IMR-90 (cell line): ENCODE measurements at regions not wholly inside any gene's neighbourhood (a gene's known extent, or its start where the extent isn't known, plus 50 kb on each side); places are given as distances from the start of the nearest gene placed in this dataset.

ENCODE experiments used
- ATAC-seq: fragments of 200-7000 bp; cut with Tn5 transposase; 2 replicates; pipeline ENCODE4 v1.9.1; 2020; ENCODE audit warnings: low read depth, mild to moderate bottlenecking, moderate library complexity
- BruUV-seq: library from RNA; stranded (reverse); fragments of 400-500 nt; replicated peaks from 2 replicates; lab custom pipeline; 2021; lab: Mats Ljungman, UMichigan
- CTCF ChIA-PET: fragments of 300-600 bp; formaldehyde crosslinking; extraction: SDS; loops from one replicate; lab custom pipeline; 2021; ENCODE audit warnings: antibody characterized with exemption; lab: Yijun Ruan, JAX
- POLR2A ChIA-PET: fragments of 300-600 bp; sonication (Branson Sonifier 250); formaldehyde crosslinking; loops from one replicate; lab custom pipeline; 2022; ENCODE audit warnings: antibody characterized with exemption; ENCODE audit not compliant: unreplicated experiment; lab: Charles Lee
- DNase-seq: peaks from one replicate; pipeline ENCODE4 v3.0.0; 2013
- H2AFZ ChIP-seq: replicated peaks from 2 replicates; pipeline ENCODE3; 2013; ENCODE audit warnings: low read length, mild to moderate bottlenecking; ENCODE audit not compliant: poor library complexity
- H2AK5ac ChIP-seq: 2 replicates; pipeline ENCODE4 v1.6.1; 2013; ENCODE audit warnings: low read depth, low read length, inconsistent platforms
- H2AK9ac ChIP-seq: replicated peaks from 2 replicates; pipeline ENCODE3; 2013; ENCODE audit warnings: mild to moderate bottlenecking, low read depth, low read length, moderate library complexity; ENCODE audit not compliant: poor library complexity
- H2BK120ac ChIP-seq: 2 replicates; pipeline ENCODE4 v1.6.1; 2013; ENCODE audit warnings: low read depth, low read length, inconsistent platforms
- H2BK15ac ChIP-seq: 3 replicates; pipeline ENCODE4 v1.6.1; 2013; ENCODE audit warnings: low read depth, low read length, inconsistent platforms
- H2BK20ac ChIP-seq: 2 replicates; pipeline ENCODE4 v1.6.1; 2013; ENCODE audit warnings: low read depth, mild to moderate bottlenecking, inconsistent platforms, low read length, moderate library complexity
- H2BK5ac ChIP-seq: 2 replicates; pipeline ENCODE4 v1.6.1; 2013; ENCODE audit warnings: mild to moderate bottlenecking, low read depth, low read length, inconsistent platforms; ENCODE audit not compliant: poor library complexity, severe bottlenecking
- H3K14ac ChIP-seq: replicated peaks from 2 replicates; pipeline ENCODE4 v1.6.1; 2013; ENCODE audit warnings: low read depth, low read length, inconsistent platforms
- H3K18ac ChIP-seq: 2 replicates; pipeline ENCODE4 v1.6.1; 2013; ENCODE audit warnings: low read depth, low read length, control low read depth
- H3K23ac ChIP-seq: 2 replicates; pipeline ENCODE4 v1.6.1; 2013; ENCODE audit warnings: low read depth, low read length, inconsistent platforms
- H3K27ac ChIP-seq: 2 replicates; pipeline ENCODE4 v1.5.1; 2013; ENCODE audit warnings: mild to moderate bottlenecking, control low read depth, low read length; ENCODE audit not compliant: insufficient read depth
- H3K27me3 ChIP-seq: 2 replicates; pipeline ENCODE4 v1.6.1; 2013; ENCODE audit warnings: low read length; ENCODE audit not compliant: control insufficient read depth, insufficient read depth
- H3K36me3 ChIP-seq: 2 replicates; pipeline ENCODE4 v1.6.1; 2013; ENCODE audit warnings: low read length, mixed read lengths; ENCODE audit not compliant: control insufficient read depth, insufficient read depth
- H3K4ac ChIP-seq: 2 replicates; pipeline ENCODE4 v1.6.1; 2013; ENCODE audit warnings: low read depth, low read length, inconsistent platforms
- H3K4me1 ChIP-seq: 2 replicates; pipeline ENCODE4 v1.6.1; 2013; ENCODE audit warnings: low read length, mixed read lengths; ENCODE audit not compliant: control insufficient read depth, insufficient read depth
- H3K4me2 ChIP-seq: 2 replicates; pipeline ENCODE4 v1.6.1; 2013; ENCODE audit warnings: low read depth, mild to moderate bottlenecking, control low read depth, low read length, moderate library complexity
- H3K4me3 ChIP-seq: 2 replicates; pipeline ENCODE4 v1.5.1; 2013; ENCODE audit warnings: low read depth, mild to moderate bottlenecking, control low read depth, low read length, moderate library complexity; ENCODE audit not compliant: insufficient read depth
- H3K56ac ChIP-seq: 2 replicates; pipeline ENCODE4 v1.6.1; 2013; ENCODE audit warnings: low read length, inconsistent platforms; ENCODE audit not compliant: insufficient read depth; ENCODE audit errors: extremely low read depth
- H3K79me1 ChIP-seq, 2 experiments: 2 replicates each; pipeline ENCODE4 v1.6.1; 2013; ENCODE audit warnings: low read length in 2 of 2, inconsistent platforms in 1 of 2, low read depth in 1 of 2
- H3K9ac ChIP-seq: 2 replicates; pipeline ENCODE4 v1.6.1; 2013; ENCODE audit warnings: low read depth, low read length, control low read depth
- H3K9me1 ChIP-seq: 2 replicates; pipeline ENCODE4 v1.6.1; 2013; ENCODE audit warnings: low read length, inconsistent platforms; ENCODE audit not compliant: insufficient read depth
- H3K9me3 ChIP-seq: 2 replicates; pipeline ENCODE4 v1.6.1; 2013; ENCODE audit warnings: low read length; ENCODE audit not compliant: control insufficient read depth, insufficient read depth
- H4K20me1 ChIP-seq: 2 replicates; pipeline ENCODE4 v1.6.1; 2013; ENCODE audit warnings: low read length, inconsistent platforms; ENCODE audit not compliant: insufficient read depth
- H4K5ac ChIP-seq: 2 replicates; pipeline ENCODE4 v1.6.1; 2013; ENCODE audit warnings: mild to moderate bottlenecking, low read depth, low read length, control low read depth
- H4K8ac ChIP-seq, 2 experiments: 2 replicates each; pipeline ENCODE4 v1.6.1; 2013; ENCODE audit warnings: low read depth in 2 of 2, low read length in 2 of 2, control low read depth in 1 of 2, inconsistent platforms in 1 of 2
- H4K91ac ChIP-seq: 2 replicates; pipeline ENCODE4 v1.6.1; 2013; ENCODE audit warnings: low read depth, low read length, inconsistent platforms; ENCODE audit not compliant: insufficient read depth
- BHLHE40 ChIP-seq: fragments of 150-350 bp; IDR thresholded peaks from 2 replicates; pipeline ENCODE4 v1.6.1; 2016; ENCODE audit warnings: mild to moderate bottlenecking, low read depth, low read length
- CEBPB ChIP-seq: IDR thresholded peaks from 2 replicates; pipeline ENCODE4 v1.6.1; 2012; ENCODE audit warnings: low read depth, low read length, improper control_type of control experiment
- CHD1 ChIP-seq: IDR thresholded peaks from 2 replicates; pipeline ENCODE4 v1.6.1; 2012; ENCODE audit warnings: low read depth, low read length, improper control_type of control experiment
- FOS ChIP-seq: fragments of 150-350 bp; IDR thresholded peaks from 2 replicates; pipeline ENCODE4 v1.6.1; 2016; ENCODE audit warnings: low read depth, low read length
- MAFK ChIP-seq: IDR thresholded peaks from 2 replicates; pipeline ENCODE4 v1.6.1; 2012; ENCODE audit warnings: low read depth, low read length, improper control_type of control experiment
- MAZ ChIP-seq: IDR thresholded peaks from 2 replicates; pipeline ENCODE4 v1.6.1; 2012; ENCODE audit warnings: low read depth, mild to moderate bottlenecking, low read length, improper control_type of control experiment, moderate library complexity, borderline replicate concordance
- MXI1 ChIP-seq: IDR thresholded peaks from 2 replicates; pipeline ENCODE4 v1.6.1; 2012; ENCODE audit warnings: low read depth, mild to moderate bottlenecking, low read length, moderate library complexity, borderline replicate concordance
- NFE2L2 ChIP-seq: fragments of 150-350 bp; IDR thresholded peaks from 2 replicates; pipeline ENCODE4 v1.6.1; 2016; ENCODE audit warnings: low read depth, mild to moderate bottlenecking, low read length
- POLR2A ChIP-seq: IDR thresholded peaks from 2 replicates; pipeline ENCODE4 v1.6.1; 2012; ENCODE audit warnings: mild to moderate bottlenecking, low read depth, low read length
- RAD21 ChIP-seq: IDR thresholded peaks from 2 replicates; pipeline ENCODE4 v1.6.1; 2012; ENCODE audit warnings: low read length, improper control_type of control experiment
- RCOR1 ChIP-seq: IDR thresholded peaks from 2 replicates; pipeline ENCODE4 v1.6.1; 2012; ENCODE audit warnings: mild to moderate bottlenecking, low read length, improper control_type of control experiment; ENCODE audit not compliant: insufficient replicate concordance
- SMC3 ChIP-seq: fragments of 150-350 bp; IDR thresholded peaks from 2 replicates; pipeline ENCODE4 v1.6.1; 2016; ENCODE audit warnings: low read depth, mild to moderate bottlenecking, antibody characterized with exemption, low read length, moderate library complexity
- WGBS, 2 experiments: methylation state at CpG; one replicate each; pipeline versions ENCODE4 v1.1.5 to v1.1.7; 2013; ENCODE audit warnings: missing lambda C conversion rate in 2 of 2; ENCODE audit not compliant: insufficient read length in 1 of 2; ENCODE audit errors: extremely low coverage in 2 of 2; 5-methylcytosine and 5-hydroxymethylcytosine counted together
- dilution Hi-C: fragments of 300-500 bp; cut with HindIII; formaldehyde crosslinking; loops from one replicate; pipeline ENCODE4 v1.14.3; 2018; ENCODE audit warnings: low sequenced_read_pairs; ENCODE audit not compliant: unreplicated experiment
- in situ Hi-C: fragments of 300-500 bp; cut with MboI; formaldehyde crosslinking; loops from 3 replicates; pipeline ENCODE4 v1.14.3; 2019; ENCODE audit warnings: low sequenced_read_pairs, inconsistent platforms, mixed read lengths
- intact Hi-C: fragments of 100-400 bp; cut with micrococcal nuclease; formaldehyde crosslinking; loops from 2 replicates; pipeline ENCODE4 v1.10.0; 2022
- TF ChIP-seq, protein P1 (sequence below): fragments of 150-350 bp; IDR thresholded peaks from 2 replicates; pipeline ENCODE4 v1.6.1; 2017; ENCODE audit warnings: mild to moderate bottlenecking, antibody characterized with exemption, low read length, low read depth
- TF ChIP-seq, protein P2 (sequence below): conservative IDR thresholded peaks from 2 replicates; pipeline ENCODE4 v1.5.1; 2012; ENCODE audit warnings: mild to moderate bottlenecking, low read depth, low read length, improper control_type of control experiment

DNA sequence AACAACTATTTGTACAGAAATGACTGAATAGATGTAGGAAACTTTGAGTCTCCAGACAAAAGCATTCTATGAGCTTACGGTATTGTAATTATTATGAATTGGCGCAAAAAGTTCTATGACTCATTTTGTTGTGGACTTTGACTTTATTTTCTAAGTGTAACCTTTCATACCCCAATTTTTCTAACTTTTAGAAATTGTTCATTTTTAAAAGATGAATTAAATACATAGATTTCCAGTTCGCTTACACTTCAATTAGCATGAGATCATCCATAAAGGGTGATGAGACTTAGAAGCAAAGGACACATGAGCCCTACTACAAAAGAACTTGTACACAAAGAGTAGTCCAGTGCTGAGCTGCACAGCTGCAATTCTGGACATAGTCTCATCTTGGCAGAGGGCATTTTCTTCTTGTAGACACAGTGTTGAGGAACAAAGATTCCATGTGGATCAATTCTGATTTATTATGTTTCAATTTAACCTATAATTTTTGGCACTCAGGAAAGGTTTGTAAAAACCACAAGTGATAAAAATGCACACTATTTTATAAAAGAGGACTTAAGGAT lies 431.1 kb downstream of the LRRIQ3 start:
- H3K9me1 ChIP-seq, result no peaks in the 10 kb centered on the region
- no peak overlapping the region for H3K9ac ChIP-seq
- TF ChIP-seq POLR2A, result no peak
- no peak for TF ChIP-seq RCOR1
- TF ChIP-seq SMC3, result no peak
- TF ChIP-seq, protein P1, sequence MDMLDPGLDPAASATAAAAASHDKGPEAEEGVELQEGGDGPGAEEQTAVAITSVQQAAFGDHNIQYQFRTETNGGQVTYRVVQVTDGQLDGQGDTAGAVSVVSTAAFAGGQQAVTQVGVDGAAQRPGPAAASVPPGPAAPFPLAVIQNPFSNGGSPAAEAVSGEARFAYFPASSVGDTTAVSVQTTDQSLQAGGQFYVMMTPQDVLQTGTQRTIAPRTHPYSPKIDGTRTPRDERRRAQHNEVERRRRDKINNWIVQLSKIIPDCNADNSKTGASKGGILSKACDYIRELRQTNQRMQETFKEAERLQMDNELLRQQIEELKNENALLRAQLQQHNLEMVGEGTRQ, result no peak
- no peak for TF ChIP-seq BHLHE40
- TF ChIP-seq CHD1, result no peak
- no peak for TF ChIP-seq CEBPB
- TF ChIP-seq RAD21, result no peak
- no peak for TF ChIP-seq NFE2L2
- no peak for TF ChIP-seq MXI1
- TF ChIP-seq, protein P2, sequence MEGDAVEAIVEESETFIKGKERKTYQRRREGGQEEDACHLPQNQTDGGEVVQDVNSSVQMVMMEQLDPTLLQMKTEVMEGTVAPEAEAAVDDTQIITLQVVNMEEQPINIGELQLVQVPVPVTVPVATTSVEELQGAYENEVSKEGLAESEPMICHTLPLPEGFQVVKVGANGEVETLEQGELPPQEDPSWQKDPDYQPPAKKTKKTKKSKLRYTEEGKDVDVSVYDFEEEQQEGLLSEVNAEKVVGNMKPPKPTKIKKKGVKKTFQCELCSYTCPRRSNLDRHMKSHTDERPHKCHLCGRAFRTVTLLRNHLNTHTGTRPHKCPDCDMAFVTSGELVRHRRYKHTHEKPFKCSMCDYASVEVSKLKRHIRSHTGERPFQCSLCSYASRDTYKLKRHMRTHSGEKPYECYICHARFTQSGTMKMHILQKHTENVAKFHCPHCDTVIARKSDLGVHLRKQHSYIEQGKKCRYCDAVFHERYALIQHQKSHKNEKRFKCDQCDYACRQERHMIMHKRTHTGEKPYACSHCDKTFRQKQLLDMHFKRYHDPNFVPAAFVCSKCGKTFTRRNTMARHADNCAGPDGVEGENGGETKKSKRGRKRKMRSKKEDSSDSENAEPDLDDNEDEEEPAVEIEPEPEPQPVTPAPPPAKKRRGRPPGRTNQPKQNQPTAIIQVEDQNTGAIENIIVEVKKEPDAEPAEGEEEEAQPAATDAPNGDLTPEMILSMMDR, result no peak
- TF ChIP-seq MAFK, result no peak
- TF ChIP-seq MAZ, result no peak
- no peak for TF ChIP-seq FOS
- no peak overlapping the region for H2BK120ac ChIP-seq
- dilution Hi-C loops (no loop called here), in situ Hi-C loops (no loop called here), intact Hi-C loops (no loop called here)
- ChIA-PET POLR2A (no interaction called here), CTCF (interaction anchor here (1.2 kb wide), 1 partner anchor 11 kb away, joined by 3 read pairs; no protein-coding TSS in a partner anchor)
- peaks cover 23% of the 10 kb centered on the region for H3K9me3 ChIP-seq
- no peak overlapping the region for H2BK20ac ChIP-seq
- WGBS, 2 experiments, result no CpG with 5 or more reads among the region's 3 CpGs
- H2BK15ac ChIP-seq, result no peak overlapping the region
- H3K4me2 ChIP-seq, result no peak overlapping the region
- no peak overlapping the region for H3K4ac ChIP-seq
- no peak overlapping the region for H3K27ac ChIP-seq
- H2AFZ ChIP-seq, result no peak overlapping the region
- no peak overlapping the region for H4K8ac ChIP-seq
- DNase-seq (no peak), ATAC-seq (no peak)
- no peaks in the 10 kb centered on the region for H3K36me3 ChIP-seq
- H3K23ac ChIP-seq, result no peak overlapping the region
- no peak overlapping the region for H2AK9ac ChIP-seq
- no peak overlapping the region for H4K5ac ChIP-seq
- H2BK5ac ChIP-seq, result no peak overlapping the region
- H3K4me3 ChIP-seq, result no peak overlapping the region
- H3K18ac ChIP-seq, result no peak overlapping the region
- no peak overlapping the region for H2AK5ac ChIP-seq
- no peaks in the 10 kb centered on the region for H3K4me1 ChIP-seq
- no peaks in the 10 kb centered on the region for H4K20me1 ChIP-seq
- no peak overlapping the region for H3K56ac ChIP-seq
- BruUV-seq, result no TSS peak
- H3K79me1 ChIP-seq, result no peaks in the 10 kb centered on the region
- no peak overlapping the region for H4K91ac ChIP-seq
- no peak overlapping the region for H3K14ac ChIP-seq
- H3K27me3 ChIP-seq, result no peaks in the 10 kb centered on the region
